GM19023 (cell line): ENCODE measurements at regions not wholly inside any gene's neighbourhood (a gene's known extent, or its start where the extent isn't known, plus 50 kb on each side); places are given as distances from the start of the nearest gene placed in this dataset.
"Not testable (repeated sequence)": the region's sequence is repeated elsewhere in the genome, so short reads cannot be mapped to it uniquely, and the experiment has no call there.

ENCODE experiments used
- ATAC-seq: cut with Tn5 transposase; IDR thresholded peaks from one replicate; pipeline ENCODE4 v1.9.1; 2021; ENCODE audit warnings: mild to moderate bottlenecking, moderate library complexity; ENCODE audit not compliant: unreplicated experiment

DNA sequence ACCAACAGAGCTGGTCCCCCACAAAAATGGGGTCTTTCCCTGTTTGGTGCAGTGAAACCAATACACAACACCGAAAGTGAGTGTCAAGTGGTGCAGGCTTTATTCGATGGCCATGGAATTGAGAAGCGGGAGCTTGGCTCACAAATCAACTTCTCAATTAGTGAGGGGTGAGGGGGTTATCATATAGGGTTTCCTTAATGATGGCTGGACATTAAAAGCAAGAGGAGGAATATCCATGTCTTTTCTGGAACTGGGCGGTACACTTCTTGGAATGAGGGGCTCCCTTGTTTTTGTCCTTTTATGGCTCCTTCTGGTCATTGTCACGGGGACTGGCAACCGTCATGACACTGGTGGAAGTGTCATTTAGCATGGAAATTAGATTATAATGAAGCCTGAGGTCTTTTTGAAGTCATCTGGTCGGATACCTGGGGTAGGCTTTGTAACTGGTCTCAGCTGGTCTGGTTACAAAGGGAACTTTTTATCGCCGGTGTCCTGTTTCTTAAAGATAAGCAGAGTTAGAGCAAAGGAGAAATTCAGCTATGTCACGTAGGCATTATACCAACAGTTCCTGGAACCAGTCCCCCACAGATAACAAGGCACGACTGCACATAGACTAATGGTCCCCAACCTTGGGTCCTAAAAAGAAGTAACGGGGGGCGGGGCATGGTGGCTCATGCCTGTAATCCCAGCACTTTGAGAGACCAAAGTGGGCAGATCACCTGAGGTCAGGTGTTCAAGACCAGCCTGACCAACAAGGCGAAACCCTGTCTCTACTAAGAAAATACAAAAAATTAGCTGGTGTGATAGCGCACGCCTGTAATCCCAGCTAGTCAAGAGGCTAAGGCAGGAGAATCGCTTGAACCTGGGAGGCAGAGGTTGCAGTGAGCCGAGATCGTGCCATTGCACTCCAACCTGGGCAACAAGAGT lies 93.5 kb upstream of the NDUFV2 start:
- ATAC-seq = no peak

DNA sequence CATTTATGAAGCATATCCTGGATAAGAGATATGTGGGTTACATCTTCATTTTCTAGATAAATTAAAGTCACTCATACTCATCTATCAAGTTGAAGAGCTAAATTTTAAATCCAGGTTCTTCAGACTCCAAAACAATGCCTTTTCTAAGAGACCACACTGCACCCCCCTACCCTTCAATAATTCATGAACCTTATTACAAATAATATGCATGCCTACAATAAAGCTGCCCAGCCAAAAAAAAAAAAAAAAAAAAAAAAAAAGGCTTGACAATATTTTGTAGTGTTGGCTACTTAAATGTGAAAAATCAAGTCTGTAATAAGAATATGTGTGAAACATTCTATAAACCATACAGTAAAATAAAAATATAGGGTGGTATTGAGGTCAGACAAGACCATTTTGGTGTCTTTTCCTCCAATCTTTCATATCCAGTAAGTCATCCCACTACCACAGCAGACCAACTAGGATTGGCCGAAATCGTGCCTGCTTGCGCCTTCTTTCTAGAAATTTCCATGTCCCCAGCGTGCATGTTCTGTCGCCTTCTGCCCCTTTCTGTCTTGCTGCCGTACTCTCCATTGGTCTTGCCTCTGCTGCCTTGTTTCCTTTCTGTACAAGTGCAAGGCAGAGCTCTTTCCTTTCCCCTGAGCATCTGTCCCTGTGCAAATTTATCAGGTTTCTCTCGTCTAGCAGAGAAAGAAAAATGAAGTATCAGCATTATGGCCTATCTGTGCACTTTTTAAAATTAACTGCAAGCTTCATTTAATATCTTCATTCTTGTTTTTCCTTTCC lies 92.6 kb upstream of the NDUFV2 start:
- no peak for ATAC-seq

DNA sequence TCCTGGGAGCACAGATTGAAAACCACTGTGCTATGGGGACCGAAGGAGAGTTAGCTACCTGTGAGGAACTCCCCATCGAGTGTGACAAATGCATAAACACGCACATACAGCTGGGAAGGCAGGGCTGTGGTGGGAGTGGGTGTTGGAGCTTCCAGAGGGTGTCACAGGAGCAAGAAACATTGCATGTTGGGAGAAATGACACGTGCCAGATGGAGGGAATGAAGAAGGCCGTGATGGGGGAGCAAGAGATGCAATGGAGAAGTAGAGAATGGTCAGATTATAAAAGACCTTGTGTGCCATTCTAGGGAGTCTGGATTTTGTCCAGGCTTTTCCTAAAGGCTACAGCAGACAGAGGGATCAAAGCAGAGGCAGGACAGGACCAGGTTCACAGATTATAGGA lies 91.1 kb upstream of the NDUFV2 start:
- ATAC-seq = no peak

DNA sequence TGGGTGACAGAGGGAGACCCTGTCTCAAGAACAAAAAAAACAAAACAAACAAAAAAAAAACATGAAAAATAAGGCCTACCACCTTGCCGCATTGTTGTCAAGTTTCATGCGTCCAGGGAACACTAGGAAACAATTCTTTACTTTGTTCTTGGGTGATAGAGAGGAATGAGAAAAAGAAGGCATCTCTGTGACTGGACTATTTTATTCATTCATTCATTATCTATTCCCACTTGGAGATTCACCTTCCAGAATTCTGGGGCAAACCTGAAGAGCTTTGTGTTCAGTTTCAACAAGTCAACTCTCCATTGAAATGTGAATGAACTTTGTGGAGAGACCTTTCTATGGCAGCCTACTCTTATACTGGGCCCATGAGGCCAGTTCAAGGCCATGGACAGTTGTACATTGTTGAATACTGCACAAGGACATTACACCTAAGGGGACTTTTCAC lies 88.5 kb upstream of the NDUFV2 start:
- no peak for ATAC-seq

DNA sequence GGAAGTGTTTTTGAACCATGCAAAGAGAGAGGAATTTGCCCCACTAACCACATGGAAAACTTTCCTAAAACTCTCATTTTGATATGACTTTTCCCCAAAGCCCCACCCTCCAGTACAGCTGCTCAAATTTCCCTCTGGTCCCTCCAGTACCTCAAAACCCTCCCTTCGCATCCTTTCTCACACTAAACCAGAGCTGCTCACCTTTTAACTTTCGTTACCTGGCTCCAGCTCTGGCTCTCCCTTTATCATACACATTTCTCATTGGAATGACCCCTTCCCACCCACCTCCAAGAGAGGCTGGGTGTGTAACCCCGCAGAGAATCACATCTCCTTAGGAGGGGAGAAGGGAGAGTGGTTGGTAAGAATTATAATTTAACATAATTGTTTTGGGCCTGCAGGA lies 86.8 kb upstream of the NDUFV2 start:
- no peak for ATAC-seq

DNA sequence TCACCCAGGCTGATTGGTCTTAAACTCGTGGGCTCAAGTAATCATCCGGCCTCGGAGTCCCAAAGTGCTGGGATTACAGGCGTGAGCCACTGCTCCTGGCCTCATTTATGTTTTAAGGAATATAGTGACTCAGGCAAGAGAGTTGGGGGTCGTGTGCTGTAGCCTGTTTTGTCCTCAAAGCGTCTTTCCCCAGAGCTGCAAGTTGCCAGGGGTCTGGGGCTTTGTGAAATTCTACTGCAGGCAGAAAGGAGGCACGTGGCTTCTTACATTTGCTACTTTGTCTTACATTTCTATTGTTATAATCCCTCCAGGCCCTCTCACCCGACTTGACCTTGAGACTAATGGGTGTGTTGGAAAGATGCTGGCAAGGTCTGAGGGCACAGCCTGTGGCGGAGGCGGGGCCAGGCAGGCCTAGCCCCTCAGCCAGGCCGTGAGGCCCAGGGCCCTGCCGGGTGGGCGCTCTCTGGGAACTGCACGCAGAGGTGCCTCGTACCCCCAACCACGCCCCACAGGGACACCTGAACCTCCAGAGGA lies 85.8 kb upstream of the NDUFV2 start:
- ATAC-seq = peak; percentile 50

DNA sequence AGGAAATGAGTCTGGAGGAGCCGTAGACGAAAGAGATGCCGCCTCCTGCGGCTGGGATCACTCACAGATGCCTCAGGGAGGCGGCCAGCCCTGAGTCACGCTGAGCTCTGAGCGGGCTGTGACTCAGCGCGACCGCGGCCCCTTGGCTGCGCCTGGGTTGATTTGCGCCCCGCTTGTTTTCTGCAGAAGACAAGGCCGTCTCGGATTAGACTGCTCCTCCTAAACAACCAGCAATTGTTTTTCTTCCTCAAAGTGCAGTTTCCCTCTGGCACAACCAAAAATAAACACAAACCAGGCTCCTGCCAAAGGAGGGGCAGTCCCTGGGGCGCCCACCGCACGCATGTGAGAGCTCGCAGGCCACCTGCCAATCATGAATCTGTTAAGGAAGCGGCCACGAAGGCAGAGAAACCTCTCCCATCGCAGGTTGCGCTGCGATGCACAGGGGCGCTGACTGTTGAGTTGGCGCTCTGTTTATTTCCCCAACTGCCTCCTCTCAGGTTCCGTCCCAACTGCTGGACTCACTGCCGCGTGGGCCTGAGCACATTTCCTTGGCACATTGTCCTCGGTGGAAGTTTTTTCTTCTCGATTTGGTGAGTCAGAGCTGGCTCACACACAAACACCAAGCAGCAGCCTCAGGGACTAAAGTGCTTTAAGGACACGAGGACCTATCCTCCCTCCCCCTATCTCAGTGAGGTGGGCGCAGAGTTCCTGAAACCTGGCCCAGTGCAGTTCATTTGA lies 85.2 kb upstream of the NDUFV2 start:
- ATAC-seq = peak; percentile 92

DNA sequence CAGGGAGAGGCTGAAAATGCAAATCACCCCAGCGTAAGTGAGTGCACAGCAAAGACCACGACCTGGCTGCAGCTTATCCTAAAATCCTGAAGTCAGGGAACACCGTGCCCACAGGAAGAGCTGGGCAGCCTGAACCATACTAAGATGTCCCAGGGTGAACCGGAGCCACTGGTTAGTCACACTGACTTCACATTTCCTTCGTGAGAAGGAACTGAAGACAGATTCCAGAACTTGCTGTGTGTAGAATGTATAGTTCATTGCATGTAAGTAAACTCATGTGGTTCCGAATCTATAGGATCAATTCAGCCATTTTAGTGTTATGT lies 84.6 kb upstream of the NDUFV2 start:
- ATAC-seq = no peak

DNA sequence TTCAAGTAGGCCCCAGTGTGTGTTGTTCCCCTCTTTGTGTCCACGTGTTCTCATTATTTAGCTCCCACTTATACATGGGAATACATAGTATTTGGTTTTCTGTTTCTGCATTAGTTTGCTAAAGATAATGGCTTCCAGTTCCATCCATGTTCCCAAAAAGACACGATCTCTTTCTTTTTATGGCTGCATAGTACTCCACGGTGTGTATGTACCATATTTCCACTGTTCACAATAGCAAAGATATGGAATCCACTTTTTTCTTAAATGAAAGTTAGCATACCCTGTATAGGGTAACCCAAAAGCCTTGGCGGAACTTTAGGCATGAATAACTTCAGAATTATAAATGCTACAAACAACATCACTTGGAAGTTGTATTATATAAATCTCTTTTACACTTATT lies 83.4 kb upstream of the NDUFV2 start:
- ATAC-seq = no peak

DNA sequence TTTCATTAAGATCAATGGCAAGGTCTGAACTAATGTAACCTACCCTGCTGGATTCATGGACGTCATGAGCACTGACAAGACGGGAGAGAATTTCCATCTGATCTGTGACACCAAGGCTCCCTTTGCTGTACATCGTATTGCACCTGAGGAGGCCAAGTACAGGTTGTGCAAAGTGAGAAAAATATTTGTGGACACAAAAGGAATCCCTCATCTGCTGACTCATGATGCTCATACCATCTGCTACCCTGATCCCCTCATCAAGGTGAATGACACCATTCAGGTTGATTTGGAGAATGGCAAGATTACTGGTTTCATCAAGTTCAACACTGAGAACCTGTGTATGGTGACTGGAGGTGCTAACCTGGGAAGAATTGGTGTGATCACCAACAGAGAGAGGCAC lies 82.3 kb upstream of the NDUFV2 start:
- no peak for ATAC-seq

DNA sequence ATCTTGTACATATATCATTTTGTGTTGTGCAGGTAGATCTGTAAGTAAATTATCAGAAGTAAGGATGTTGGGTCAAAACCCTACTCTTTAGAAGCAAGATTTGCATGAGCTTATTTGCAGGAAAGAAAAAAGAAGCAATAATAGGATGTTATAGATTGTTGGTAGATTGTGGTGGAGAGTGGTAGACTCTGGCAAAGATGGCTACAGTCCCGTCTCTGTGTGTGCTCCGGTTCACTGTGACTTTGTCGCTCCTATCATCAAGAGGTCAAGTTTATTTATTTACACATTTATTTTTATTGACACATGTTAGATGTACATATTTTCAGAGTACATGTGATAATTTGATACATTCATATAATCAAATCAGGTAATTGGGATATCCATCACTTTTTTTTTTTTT lies 81.0 kb upstream of the NDUFV2 start:
- no peak for ATAC-seq

DNA sequence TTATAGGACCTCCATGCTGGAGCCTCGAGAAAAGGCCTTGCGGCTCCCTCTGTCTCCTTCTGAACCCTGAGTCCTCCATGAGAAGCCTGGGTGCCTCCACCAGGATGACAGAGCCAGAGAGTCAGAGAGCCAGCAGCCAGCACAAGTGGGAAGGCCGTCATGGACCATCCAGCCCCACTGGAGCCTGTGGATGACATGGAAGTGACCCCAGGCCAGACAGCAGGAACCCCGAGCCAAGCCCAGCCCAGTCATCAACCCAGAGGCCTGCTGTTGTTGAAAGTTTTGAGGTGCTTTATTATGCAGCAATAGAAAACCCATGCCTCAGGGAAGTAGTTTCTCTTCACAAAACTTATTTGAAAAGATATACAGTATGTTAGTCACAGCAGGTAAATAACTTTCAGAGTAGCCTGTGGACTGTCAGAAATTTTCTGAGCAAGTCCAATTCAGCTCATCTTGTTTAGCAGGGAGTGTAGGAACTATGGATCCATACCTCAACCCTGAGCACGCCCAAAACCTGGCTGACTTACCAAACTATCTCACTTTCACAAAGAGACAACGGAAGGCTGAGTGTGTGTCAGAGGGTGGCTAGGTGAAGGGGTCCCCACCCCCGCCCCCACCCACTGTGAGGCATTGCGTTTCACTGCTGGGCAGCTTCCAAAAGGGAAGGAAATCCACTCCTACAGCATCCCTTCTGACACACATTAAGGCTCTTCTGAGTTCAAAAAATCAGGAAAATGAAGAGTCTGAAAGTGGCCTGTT lies 79.9 kb upstream of the NDUFV2 start:
- ATAC-seq = no peak

DNA sequence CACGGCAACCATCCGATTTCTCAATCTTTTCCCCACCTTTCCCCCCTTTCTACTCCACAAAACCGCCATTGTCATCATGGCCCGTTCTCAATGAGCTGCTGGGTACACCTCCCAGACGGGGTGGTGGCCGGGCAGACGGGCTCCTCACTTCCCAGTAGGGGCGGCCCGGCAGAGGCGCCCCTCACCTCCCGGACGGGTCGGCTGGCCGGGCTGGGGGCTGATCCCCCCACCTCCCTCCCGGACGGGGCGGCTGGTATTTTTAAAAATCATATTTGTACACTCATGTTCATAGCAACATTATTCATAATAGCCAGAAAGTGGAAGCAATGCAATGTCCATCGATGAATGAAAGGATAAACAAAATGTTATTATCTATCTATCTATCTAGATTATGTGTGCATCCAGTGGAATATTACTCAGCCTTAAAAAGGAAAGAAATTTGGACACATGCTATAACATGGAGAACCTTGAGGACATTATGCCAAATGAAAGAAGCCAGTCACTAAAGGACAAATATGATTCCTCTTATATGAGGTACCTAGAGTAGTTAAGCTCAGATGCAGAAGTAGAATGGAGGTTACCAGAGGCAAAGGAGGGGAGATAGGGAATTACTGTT lies 78.4 kb upstream of the NDUFV2 start:
- ATAC-seq = not testable (repeated sequence)

DNA sequence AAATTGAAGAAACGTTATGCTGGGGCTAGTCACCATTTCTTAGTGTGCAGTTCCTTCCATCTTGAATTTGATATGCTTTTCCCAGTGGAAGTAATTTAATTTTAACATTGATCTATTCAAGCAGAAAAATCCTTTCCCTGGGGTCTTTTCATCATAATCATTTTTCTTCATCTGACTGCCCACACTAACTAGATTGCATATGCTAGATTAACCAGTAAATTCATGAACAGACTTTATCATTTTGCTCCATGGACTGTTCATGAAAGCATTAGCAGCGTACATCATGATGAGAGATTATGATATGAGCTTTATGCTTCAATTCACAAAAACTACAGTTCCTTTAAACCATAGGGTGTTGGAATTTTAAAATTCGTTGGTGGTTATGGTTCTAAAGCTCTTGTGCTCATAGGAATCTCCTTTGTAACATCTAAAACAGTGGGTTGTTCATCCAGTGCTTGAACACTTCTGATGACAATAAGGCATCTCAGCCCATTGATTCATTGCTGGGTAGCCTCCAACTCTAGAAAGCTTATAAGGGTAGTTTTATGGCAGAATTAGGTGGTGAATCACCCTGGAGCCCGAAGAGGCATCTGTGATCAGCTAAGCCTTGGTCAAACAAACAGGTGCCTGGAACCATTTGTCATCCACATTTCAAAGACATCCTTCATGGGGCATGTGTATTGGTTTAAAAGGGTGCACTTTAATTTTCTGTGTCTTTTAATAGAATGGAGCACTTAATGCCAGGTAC lies 77.2 kb upstream of the NDUFV2 start:
- no peak for ATAC-seq

DNA sequence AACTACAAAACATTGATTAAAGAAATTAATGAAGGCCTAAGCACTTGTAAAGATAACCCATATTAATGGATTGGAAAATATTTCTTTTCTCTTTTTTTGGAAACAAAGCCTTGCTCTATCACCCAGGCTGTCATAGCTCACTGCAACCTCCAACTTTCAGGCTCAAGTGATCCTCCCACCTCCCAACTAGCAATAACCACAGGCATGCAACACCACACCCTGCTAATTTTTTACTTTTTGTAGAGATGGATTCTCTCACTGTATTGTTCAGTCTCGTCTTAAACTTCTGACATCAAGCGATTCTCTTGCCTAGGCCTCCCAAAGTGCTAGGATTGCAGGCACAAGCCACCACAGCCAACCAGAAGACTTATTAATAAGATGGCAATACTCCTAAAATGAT lies 73.4 kb upstream of the NDUFV2 start:
- ATAC-seq = no peak

DNA sequence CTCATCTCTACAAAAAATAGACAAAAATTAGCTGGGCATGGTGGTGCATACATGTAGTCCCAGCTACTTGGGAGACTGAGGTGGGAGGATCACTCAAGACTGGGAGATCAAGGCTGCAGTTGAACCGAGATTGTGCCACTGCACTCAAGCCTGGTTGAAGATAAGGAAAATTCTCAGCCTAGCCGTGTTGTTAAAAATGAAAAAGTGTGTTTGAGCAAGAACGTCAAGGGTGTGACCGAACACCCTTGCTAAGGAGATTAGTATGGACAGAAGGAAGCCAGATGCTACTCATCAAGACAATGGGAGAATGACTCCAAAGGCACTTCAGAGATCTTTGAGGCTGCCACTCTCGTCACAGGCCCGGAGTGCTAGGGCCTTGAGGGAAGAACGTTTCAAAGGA lies 70.0 kb upstream of the NDUFV2 start:
- no peak for ATAC-seq

DNA sequence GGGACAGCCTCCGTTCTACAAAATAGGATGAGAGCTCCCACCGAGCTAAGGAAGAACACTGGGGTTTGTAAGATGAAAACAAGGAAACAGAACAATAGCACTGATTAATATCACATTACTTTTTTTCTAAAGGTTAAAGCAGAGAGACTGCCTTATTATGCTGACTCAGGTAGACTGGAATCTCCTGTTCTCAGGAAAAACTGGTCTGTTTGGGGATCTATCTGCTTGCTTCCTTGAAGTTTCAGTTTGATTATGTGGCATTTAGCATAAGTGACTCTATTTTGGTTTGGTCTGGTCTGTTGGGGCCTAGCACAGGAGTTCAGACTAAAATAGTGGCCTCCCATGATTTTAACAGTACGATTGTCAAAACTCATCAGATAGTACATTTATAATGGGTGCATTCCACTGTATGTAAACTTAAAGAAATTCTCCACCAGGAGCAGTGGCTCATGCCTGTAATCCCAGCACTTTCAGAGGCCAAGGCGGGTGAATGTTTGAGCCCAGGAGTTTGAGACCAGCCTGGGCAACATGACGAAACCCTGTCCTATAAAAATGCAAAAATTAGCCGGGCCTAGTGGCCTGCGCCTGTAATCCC lies 64.1 kb upstream of the NDUFV2 start:
- ATAC-seq = no peak

DNA sequence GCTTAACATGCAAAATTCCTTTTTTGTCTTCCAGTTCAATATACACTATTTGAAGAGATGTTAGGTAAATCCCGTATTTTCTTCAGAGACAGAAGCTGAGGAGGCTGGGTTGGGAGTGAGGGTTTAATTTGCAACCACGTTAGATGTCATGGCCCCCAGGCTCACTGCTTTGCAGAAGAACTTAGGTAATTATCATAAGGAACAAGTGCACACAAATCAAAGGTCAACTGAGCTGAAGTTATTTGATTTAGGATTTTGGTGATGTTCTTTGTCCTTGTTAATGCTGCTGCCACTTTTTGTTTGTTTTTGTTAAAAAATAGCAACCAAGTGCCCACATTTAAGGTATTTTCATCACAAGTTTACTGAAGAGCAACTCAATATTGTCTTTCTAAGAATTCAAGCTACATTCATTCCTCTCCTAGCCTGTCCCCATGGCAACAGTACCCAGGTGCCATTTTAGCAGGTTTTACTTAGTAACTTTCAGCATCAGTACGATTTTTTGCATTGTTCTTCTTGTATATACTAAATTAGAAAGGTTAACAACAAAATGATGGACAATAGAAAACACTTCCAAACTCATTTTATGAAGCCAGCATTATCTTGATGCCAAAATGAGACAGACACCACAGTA lies 62.9 kb upstream of the NDUFV2 start:
- no peak for ATAC-seq
